ENCODE measurements at regions not wholly inside any gene's neighbourhood (a gene's known extent, or its start where the extent isn't known, plus 50 kb on each side); places are given as distances from the start of the nearest gene placed in this dataset.
A peak's percentile ranks its signal among the peaks of the same experiment; 100 is the strongest.

DNA sequence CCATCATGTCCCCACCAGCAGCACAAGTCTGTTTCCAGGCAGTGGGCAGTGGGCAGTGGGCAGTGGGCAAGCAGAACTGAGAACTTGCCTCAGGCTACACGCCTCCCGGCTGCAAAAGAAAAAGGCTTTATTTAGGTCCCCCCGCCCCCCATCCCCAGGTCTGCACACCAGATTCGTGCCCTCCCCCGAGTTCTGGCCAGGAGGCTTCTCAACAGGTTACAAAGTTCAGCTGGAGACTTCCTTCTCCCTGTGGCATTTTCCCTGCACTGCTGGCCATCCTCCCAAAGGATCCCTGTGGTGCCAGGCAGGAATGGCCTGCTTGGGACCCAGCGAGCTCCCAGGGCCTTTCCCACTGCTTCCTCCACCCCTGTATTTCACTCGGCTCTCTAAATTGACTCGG lies 97.0 kb upstream of the TRIM2 start:
- intact Hi-C loops (cut with DNase I), result no loop called here
- H3K36me3 ChIP-seq, result no peaks in the 10 kb centered on the region
- no peak for DNase-seq
- H3K27me3 ChIP-seq, result no peaks in the 10 kb centered on the region
- WGBS, 2 donors, result 86 to 91% methylated on average over 8 of the region's 8 CpGs
- TF ChIP-seq, protein P1, sequence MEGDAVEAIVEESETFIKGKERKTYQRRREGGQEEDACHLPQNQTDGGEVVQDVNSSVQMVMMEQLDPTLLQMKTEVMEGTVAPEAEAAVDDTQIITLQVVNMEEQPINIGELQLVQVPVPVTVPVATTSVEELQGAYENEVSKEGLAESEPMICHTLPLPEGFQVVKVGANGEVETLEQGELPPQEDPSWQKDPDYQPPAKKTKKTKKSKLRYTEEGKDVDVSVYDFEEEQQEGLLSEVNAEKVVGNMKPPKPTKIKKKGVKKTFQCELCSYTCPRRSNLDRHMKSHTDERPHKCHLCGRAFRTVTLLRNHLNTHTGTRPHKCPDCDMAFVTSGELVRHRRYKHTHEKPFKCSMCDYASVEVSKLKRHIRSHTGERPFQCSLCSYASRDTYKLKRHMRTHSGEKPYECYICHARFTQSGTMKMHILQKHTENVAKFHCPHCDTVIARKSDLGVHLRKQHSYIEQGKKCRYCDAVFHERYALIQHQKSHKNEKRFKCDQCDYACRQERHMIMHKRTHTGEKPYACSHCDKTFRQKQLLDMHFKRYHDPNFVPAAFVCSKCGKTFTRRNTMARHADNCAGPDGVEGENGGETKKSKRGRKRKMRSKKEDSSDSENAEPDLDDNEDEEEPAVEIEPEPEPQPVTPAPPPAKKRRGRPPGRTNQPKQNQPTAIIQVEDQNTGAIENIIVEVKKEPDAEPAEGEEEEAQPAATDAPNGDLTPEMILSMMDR (IDR thresholded peaks at IDR 0.05), result no peak
- TF ChIP-seq POLR2A (IDR thresholded peaks at IDR 0.05), result no peak
- H3K27ac ChIP-seq, result no peak overlapping the region
- H3K4me1 ChIP-seq, result peaks cover 0 to 5% of the 10 kb centered on the region in 2 donors
- H3K9me3 ChIP-seq, result no peaks in the 10 kb centered on the region
- no peak overlapping the region for H3K4me3 ChIP-seq (replicated peaks in 1 of 3)

DNA sequence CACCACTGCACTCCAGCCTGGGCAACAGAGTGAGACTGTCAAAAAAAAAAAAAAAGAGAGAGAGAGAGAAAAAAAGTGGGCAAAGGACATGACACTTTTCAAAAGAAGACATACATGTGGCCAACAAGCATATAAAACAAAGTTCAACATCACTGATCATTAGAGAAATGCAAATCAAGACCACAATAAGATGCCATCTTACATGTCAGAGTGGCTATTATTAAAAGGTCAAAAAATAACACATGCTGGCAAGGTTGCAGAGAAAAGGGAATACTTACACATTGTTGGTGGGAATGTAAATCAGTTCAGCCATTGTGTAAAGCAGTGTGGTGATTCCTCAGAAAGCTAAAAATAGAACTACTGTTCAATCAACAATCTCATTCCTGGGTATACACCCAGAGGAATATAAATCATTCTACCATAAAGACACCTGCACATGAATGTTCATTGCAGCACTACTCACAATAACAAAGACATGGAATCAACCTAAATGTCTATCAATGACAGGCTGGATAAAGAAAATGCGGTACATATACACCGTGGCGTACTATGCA lies 94.9 kb upstream of the TRIM2 start:
- DNase-seq, result no peak
- H3K27me3 ChIP-seq, result no peaks in the 10 kb centered on the region
- peaks cover 0 to 5% of the 10 kb centered on the region in 2 donors for H3K4me1 ChIP-seq
- 97 to 99% methylated on average over 3 of the region's 3 CpGs for WGBS, 2 donors
- no peaks in the 10 kb centered on the region for H3K36me3 ChIP-seq
- no peak overlapping the region for H3K4me3 ChIP-seq (replicated peaks in 1 of 3)
- intact Hi-C loops (cut with DNase I), result no loop called here
- H3K9me3 ChIP-seq, result no peaks in the 10 kb centered on the region
- no peak overlapping the region for H3K27ac ChIP-seq
- TF ChIP-seq, protein P1 (IDR thresholded peaks at IDR 0.05), result no peak
- TF ChIP-seq POLR2A (IDR thresholded peaks at IDR 0.05), result no peak

DNA sequence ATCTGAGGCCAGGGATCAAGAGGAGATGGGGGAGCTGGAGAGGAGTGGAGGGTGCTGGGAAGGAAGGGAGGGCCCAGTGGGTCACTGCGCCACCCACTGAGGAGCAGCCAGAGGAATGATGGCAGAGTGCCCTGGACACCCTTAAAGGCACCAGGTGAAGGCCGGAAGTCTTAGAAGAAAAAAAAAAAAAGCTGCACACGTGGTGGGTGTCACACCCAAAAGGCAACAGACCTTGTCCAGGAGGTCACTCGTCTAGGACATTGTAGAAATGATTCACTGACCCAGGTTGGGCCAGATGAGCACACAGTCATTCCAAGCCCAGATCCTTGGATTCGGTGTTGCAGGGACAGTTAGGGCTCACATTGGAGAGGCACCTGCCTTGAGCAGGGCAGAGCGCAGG lies 93.5 kb upstream of the TRIM2 start:
- Histone ChIP-seq H3K9me3 (no peaks in the 10 kb centered on the region), H3K27ac (no peak overlapping the region), H3K4me3 (replicated peaks in 1 of 3) (no peak overlapping the region), H3K36me3 (no peaks in the 10 kb centered on the region), H3K27me3 (no peaks in the 10 kb centered on the region), H3K4me1 (peaks cover 0 to 11% of the 10 kb centered on the region in 2 donors)
- TF ChIP-seq, protein P1 (IDR thresholded peaks at IDR 0.05), result no peak
- TF ChIP-seq POLR2A (IDR thresholded peaks at IDR 0.05), result no peak
- peak; percentile 62 to 68 for DNase-seq
- intact Hi-C loops (cut with DNase I), result no loop called here
- 54 to 70% methylated on average over 6 of the region's 6 CpGs for WGBS, 2 donors

DNA sequence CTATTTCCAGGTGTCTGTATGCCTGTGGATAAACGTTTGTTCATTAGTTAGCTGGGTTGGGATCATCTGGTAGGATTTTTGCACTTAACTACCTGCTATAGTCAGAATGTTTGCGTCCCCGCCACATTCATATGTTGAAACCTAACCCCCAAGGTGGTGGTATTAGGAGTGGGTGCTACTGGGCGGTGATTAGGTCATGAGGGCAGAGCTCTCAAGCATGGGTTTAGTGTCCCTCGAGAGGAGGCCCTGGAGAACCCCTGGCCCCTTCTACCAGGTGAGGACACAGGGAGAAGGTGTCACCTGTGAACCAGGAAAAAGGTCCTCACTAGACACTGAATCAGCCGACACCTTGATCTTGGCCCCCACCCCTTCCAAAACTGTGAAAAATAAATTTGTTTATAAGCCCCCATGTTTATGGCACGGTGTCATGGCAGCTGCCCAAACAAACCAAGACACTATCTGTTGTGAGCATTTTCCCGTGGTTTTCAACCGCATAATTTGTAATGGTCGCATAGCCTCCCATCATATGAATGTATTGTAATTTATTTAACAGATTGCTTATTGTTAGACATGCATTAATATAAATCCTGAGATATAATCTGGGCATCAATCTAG lies 92.7 kb upstream of the TRIM2 start:
- TF ChIP-seq POLR2A (IDR thresholded peaks at IDR 0.05), result no peak
- TF ChIP-seq, protein P1 (IDR thresholded peaks at IDR 0.05), result no peak
- Histone ChIP-seq H3K27ac (no peak overlapping the region), H3K9me3 (no peaks in the 10 kb centered on the region), H3K4me1 (peaks cover 0 to 11% of the 10 kb centered on the region in 2 donors), H3K27me3 (no peaks in the 10 kb centered on the region), H3K36me3 (no peaks in the 10 kb centered on the region), H3K4me3 (replicated peaks in 1 of 3) (no peak overlapping the region)
- 93 to 95% methylated on average over 10 of the region's 10 CpGs for WGBS, 2 donors
- intact Hi-C loops (cut with DNase I), result no loop called here
- DNase-seq, result no peak

DNA sequence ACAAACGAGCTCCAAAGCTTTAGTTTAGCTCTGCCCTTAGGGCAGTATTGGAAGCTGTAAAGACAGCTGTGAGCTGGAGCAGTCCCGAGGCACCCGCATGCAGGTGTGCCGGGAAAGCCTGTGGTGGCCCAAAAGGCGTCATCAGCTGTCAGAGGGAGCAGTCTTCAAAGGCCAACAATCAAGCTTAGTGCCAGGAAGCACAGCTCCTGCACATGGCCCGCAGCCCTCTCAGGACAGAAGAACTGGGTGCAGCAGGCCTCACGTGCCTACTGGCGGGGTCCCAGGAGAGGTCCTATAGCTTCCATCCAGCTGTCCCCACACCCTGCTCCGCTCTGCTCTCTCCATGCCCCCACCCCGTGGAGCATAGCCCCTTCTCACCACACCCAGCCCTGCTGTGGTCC lies 92.2 kb upstream of the TRIM2 start:
- no peaks in the 10 kb centered on the region for H3K9me3 ChIP-seq
- no peak for DNase-seq
- peaks cover 0 to 11% of the 10 kb centered on the region in 2 donors for H3K4me1 ChIP-seq
- no peak for TF ChIP-seq POLR2A (IDR thresholded peaks at IDR 0.05)
- TF ChIP-seq, protein P1 (IDR thresholded peaks at IDR 0.05), result no peak
- H3K27me3 ChIP-seq, result no peaks in the 10 kb centered on the region
- H3K4me3 ChIP-seq (replicated peaks in 1 of 3), result no peak overlapping the region
- no peaks in the 10 kb centered on the region for H3K36me3 ChIP-seq
- H3K27ac ChIP-seq, result no peak overlapping the region
- intact Hi-C loops (cut with DNase I), result no loop called here
- 90 to 96% methylated on average over 10 of the region's 10 CpGs for WGBS, 2 donors

Data from thyroid gland (tissue), 4 donors.